ENCODE measurements at regions not wholly inside any gene's neighbourhood (a gene's known extent, or its start where the extent isn't known, plus 50 kb on each side); places are given as distances from the start of the nearest gene placed in this dataset.

DNA sequence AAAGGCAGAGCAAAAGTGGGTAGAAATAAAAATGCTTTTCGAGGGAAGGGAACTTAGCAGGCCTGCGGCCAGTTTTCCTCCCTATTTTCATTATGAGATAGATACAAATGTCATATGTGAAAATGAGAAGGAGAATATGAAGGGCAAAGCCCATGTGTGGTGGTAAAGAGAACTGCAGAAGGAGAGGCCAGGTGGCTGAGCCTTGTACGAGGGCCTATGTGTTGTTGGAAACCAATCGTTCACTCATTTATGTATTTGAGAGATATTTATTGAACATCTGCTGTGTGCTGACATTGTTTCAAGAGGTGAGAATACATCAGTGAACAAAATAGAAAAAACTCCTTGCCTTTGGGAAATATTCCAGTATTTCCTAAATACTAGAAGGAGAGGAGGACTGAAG is 147.7 kb downstream of the SH3BGRL2 start:
- Histone ChIP-seq H2BK15ac (ENCODE audit: low read depth, low read length) (no peak overlapping the region), H3K79me1 (ENCODE audit: low read depth in 1 of 2, low read length in 2 of 2) (no peaks in the 10 kb centered on the region), H4K20me1 (ENCODE audit: insufficient read depth, low read length) (no peaks in the 10 kb centered on the region), H3K23ac (ENCODE audit: low read depth, low read length) (no peak overlapping the region), H4K5ac (ENCODE audit: low read depth, low read length) (no peak overlapping the region), H4K91ac (ENCODE audit: insufficient read depth, low read depth, low read length) (no peak overlapping the region), H3K18ac (ENCODE audit: low read depth, low read length) (no peak overlapping the region), H3K56ac (ENCODE audit: extremely low read depth, insufficient read depth, low read length) (no peak overlapping the region), H3K4ac (ENCODE audit: low read depth, low read length) (no peak overlapping the region), H3K9me1 (ENCODE audit: insufficient read depth, low read length) (no peaks in the 10 kb centered on the region), H3K9ac (ENCODE audit: low read depth, low read length) (no peak overlapping the region), H4K8ac (ENCODE audit: low read depth in 2 of 2, low read length in 2 of 2) (no peak overlapping the region), H2AK5ac (ENCODE audit: low read depth, low read length) (no peak overlapping the region), H3K14ac (replicated peaks; ENCODE audit: low read depth, low read length) (no peak overlapping the region), H3K36me3 (ENCODE audit: control insufficient read depth, insufficient read depth, low read length) (no peaks in the 10 kb centered on the region), H3K27me3 (ENCODE audit: control insufficient read depth, insufficient read depth, low read length) (peaks cover 5% of the 10 kb centered on the region), H3K4me2 (ENCODE audit: low read depth, low read length) (no peak overlapping the region), H3K4me1 (ENCODE audit: control insufficient read depth, insufficient read depth, low read length) (no peaks in the 10 kb centered on the region), H3K27ac (ENCODE audit: insufficient read depth, low read length) (no peak overlapping the region), H3K4me3 (ENCODE audit: insufficient read depth, low read depth, low read length) (no peak overlapping the region), H3K9me3 (ENCODE audit: control insufficient read depth, insufficient read depth, low read length) (no peaks in the 10 kb centered on the region), H2BK5ac (ENCODE audit: low read depth, low read length, poor library complexity, severe bottlenecking) (no peak overlapping the region), H2AFZ (replicated peaks; ENCODE audit: low read length, poor library complexity) (no peak overlapping the region), H2BK120ac (ENCODE audit: low read depth, low read length) (no peak overlapping the region), H2AK9ac (replicated peaks; ENCODE audit: low read depth, low read length, poor library complexity) (no peak overlapping the region), H2BK20ac (ENCODE audit: low read depth, low read length) (no peak overlapping the region)
- DNase-seq: no peak
- no TSS peak for BruUV-seq (replicated peaks)
- dilution Hi-C loops (cut with HindIII; ENCODE audit: low sequenced_read_pairs, unreplicated experiment) (no loop called here), in situ Hi-C loops (cut with MboI; ENCODE audit: low sequenced_read_pairs) (no loop called here), intact Hi-C loops (cut with micrococcal nuclease) (loop anchor here (1.0 to 2.0 kb wide), 3 partner anchors 36 to 315 kb away; no protein-coding TSS in a partner anchor)
- ATAC-seq (ENCODE audit: low read depth): no peak
- CTCF ChIA-PET: interaction anchor here (0.7 to 0.8 kb wide), 2 partner anchors 35 to 89 kb away, joined by 3 to 5 read pairs; no protein-coding TSS in a partner anchor
- 40% methylated on average over 1 of the region's 4 CpGs; no CpG with 5 or more reads in 1 of the 2 experiments for WGBS, 2 experiments (ENCODE audit: extremely low coverage in 2 of 2, insufficient read length in 1 of 2)
- POLR2A ChIA-PET (ENCODE audit: unreplicated experiment): no interaction called here
- TF ChIP-seq RFX5 (IDR thresholded peaks at IDR 0.05; ENCODE audit: low read depth, low read length) (no peak), MAZ (IDR thresholded peaks at IDR 0.05; ENCODE audit: borderline replicate concordance, low read depth, low read length) (no peak), CEBPB (IDR thresholded peaks at IDR 0.05; ENCODE audit: low read depth, low read length) (no peak), CHD1 (IDR thresholded peaks at IDR 0.05; ENCODE audit: low read depth, low read length) (no peak)
- TF ChIP-seq, protein P1, sequence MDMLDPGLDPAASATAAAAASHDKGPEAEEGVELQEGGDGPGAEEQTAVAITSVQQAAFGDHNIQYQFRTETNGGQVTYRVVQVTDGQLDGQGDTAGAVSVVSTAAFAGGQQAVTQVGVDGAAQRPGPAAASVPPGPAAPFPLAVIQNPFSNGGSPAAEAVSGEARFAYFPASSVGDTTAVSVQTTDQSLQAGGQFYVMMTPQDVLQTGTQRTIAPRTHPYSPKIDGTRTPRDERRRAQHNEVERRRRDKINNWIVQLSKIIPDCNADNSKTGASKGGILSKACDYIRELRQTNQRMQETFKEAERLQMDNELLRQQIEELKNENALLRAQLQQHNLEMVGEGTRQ (IDR thresholded peaks at IDR 0.05; ENCODE audit: low read depth, low read length): no peak
- TF ChIP-seq, protein P2, sequence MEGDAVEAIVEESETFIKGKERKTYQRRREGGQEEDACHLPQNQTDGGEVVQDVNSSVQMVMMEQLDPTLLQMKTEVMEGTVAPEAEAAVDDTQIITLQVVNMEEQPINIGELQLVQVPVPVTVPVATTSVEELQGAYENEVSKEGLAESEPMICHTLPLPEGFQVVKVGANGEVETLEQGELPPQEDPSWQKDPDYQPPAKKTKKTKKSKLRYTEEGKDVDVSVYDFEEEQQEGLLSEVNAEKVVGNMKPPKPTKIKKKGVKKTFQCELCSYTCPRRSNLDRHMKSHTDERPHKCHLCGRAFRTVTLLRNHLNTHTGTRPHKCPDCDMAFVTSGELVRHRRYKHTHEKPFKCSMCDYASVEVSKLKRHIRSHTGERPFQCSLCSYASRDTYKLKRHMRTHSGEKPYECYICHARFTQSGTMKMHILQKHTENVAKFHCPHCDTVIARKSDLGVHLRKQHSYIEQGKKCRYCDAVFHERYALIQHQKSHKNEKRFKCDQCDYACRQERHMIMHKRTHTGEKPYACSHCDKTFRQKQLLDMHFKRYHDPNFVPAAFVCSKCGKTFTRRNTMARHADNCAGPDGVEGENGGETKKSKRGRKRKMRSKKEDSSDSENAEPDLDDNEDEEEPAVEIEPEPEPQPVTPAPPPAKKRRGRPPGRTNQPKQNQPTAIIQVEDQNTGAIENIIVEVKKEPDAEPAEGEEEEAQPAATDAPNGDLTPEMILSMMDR (conservative IDR thresholded peaks at IDR 0.05; ENCODE audit: low read depth, low read length): no peak
